GM23248 (cell line): ENCODE measurements at regions not wholly inside any gene's neighbourhood (a gene's known extent, or its start where the extent isn't known, plus 50 kb on each side); places are given as distances from the start of the nearest gene placed in this dataset.

Experiments used
- DNase-seq: peaks from one replicate; pipeline ENCODE4 v3.0.0-alpha.2; 2015
- H2AFZ ChIP-seq: fragments of 200-600 bp; sonication (generic); 2 replicates; pipeline ENCODE4 v1.6.1; 2016; ENCODE audit warnings: antibody characterized with exemption
- H3F3A ChIP-seq: fragments of 200-600 bp; sonication (generic); 2 replicates; pipeline ENCODE4 v1.6.1; 2016; ENCODE audit warnings: mild to moderate bottlenecking, antibody characterized with exemption, mixed run types; ENCODE audit not compliant: insufficient read depth
- H3K27ac ChIP-seq: fragments of 200-600 bp; sonication (generic); 2 replicates; pipeline ENCODE4 v1.5.1; 2016; ENCODE audit warnings: mild to moderate bottlenecking
- H3K27me3 ChIP-seq: fragments of 200-600 bp; sonication (generic); replicated peaks from 2 replicates; pipeline ENCODE4 v1.6.1; 2016; ENCODE audit warnings: mild to moderate bottlenecking; ENCODE audit not compliant: insufficient read depth
- H3K36me3 ChIP-seq: fragments of 200-600 bp; sonication (generic); 2 replicates; pipeline ENCODE4 v1.6.1; 2016; ENCODE audit warnings: low read depth, mild to moderate bottlenecking
- H3K4me1 ChIP-seq: fragments of 200-600 bp; sonication (generic); 2 replicates; pipeline ENCODE4 v1.6.1; 2016; ENCODE audit warnings: mild to moderate bottlenecking; ENCODE audit not compliant: insufficient read depth
- H3K4me2 ChIP-seq: fragments of 200-600 bp; sonication (generic); one replicate; pipeline ENCODE4 v1.6.1; 2016; ENCODE audit warnings: mild to moderate bottlenecking; ENCODE audit not compliant: unreplicated experiment
- H3K4me3 ChIP-seq: fragments of 200-600 bp; sonication (generic); 2 replicates; pipeline ENCODE4 v1.5.1; 2016; ENCODE audit warnings: mild to moderate bottlenecking
- H3K79me2 ChIP-seq: fragments of 200-600 bp; sonication (generic); 2 replicates; pipeline ENCODE4 v1.6.1; 2016; ENCODE audit warnings: mild to moderate bottlenecking; ENCODE audit not compliant: insufficient read depth
- H3K9ac ChIP-seq: fragments of 200-600 bp; sonication (generic); 2 replicates; pipeline ENCODE4 v1.6.1; 2016; ENCODE audit warnings: mild to moderate bottlenecking
- H3K9me2 ChIP-seq: fragments of 200-600 bp; sonication (generic); 2 replicates; pipeline ENCODE4 v1.6.1; 2016; ENCODE audit warnings: mixed run types, mild to moderate bottlenecking, moderate library complexity; ENCODE audit not compliant: insufficient read depth
- H3K9me3 ChIP-seq: fragments of 200-600 bp; sonication (generic); one replicate; pipeline ENCODE4 v1.6.1; 2017; ENCODE audit warnings: low read depth
- H4K20me1 ChIP-seq: fragments of 200-600 bp; sonication (generic); 2 replicates; pipeline ENCODE4 v1.6.0; 2016; ENCODE audit not compliant: insufficient read depth
- EZH2 ChIP-seq: fragments of 200-600 bp; sonication (generic); IDR thresholded peaks from 2 replicates; pipeline ENCODE4 v1.6.1; 2018; ENCODE audit warnings: antibody characterized with exemption, mild to moderate bottlenecking; ENCODE audit not compliant: insufficient read depth, poor library complexity, severe bottlenecking
- EZH2phosphoT487 ChIP-seq: fragments of 200-600 bp; sonication (generic); IDR thresholded peaks from 2 replicates; pipeline ENCODE4 v1.6.1; 2018; ENCODE audit warnings: antibody characterized with exemption, moderate library complexity, mild to moderate bottlenecking, low read depth; ENCODE audit not compliant: insufficient read depth
- WGBS, 2 experiments: methylation state at CpG; one replicate each; pipeline ENCODE4 v1.1.6; 2015 to 2017; ENCODE audit warnings: low lambda C conversion rate in 2 of 2, low coverage in 1 of 2; ENCODE audit errors: missing lambda C conversion rate in 2 of 2; 5-methylcytosine and 5-hydroxymethylcytosine counted together
- in situ Hi-C: fragments of 300-500 bp; cut with MboI; formaldehyde crosslinking; loops from 2 replicates; pipeline ENCODE4 v1.15.0; 2020

DNA sequence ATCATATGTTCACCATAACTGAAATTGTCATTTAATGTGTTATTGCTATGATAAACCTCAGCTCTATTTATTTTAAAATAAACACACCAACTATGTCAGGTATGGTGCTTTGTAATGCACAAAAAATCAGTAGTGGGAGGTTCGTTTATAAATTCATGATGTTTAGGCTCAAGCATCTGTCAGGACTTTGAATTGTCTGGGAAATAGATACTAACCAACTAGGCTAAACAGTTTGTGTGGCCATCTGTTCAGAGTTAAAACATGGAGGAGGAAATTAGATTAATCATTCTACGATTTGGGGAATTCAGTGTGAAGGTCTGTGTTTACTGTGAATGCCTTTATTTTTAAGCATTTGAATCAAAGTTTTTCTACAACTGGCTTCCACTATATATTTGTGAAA lies 212.6 kb upstream of the FZD8 start:
- H3K79me2 ChIP-seq = no peaks in the 10 kb centered on the region
- no peaks in the 10 kb centered on the region for H3K9me2 ChIP-seq
- peaks cover 15% of the 10 kb centered on the region for H3K4me1 ChIP-seq
- H3K4me2 ChIP-seq = peak overlapping the region; percentile 2
- H3K36me3 ChIP-seq = no peaks in the 10 kb centered on the region
- H3K27ac ChIP-seq = no peak overlapping the region
- no peak overlapping the region for H2AFZ ChIP-seq
- peaks cover 14% of the 10 kb centered on the region; the same call in 1 of the 2 replicates for H3F3A ChIP-seq
- H4K20me1 ChIP-seq = no peaks in the 10 kb centered on the region
- no peak for TF ChIP-seq EZH2phosphoT487
- TF ChIP-seq EZH2 = no peak
- in situ Hi-C loops = no loop called here
- H3K4me3 ChIP-seq = no peak overlapping the region
- H3K9me3 ChIP-seq = no peaks in the 10 kb centered on the region
- WGBS, 2 experiments = 12 to 19% methylated on average over 2 of the region's 2 CpGs
- peak; percentile 28 for DNase-seq
- no peaks in the 10 kb centered on the region for H3K27me3 ChIP-seq
- no peak overlapping the region for H3K9ac ChIP-seq

DNA sequence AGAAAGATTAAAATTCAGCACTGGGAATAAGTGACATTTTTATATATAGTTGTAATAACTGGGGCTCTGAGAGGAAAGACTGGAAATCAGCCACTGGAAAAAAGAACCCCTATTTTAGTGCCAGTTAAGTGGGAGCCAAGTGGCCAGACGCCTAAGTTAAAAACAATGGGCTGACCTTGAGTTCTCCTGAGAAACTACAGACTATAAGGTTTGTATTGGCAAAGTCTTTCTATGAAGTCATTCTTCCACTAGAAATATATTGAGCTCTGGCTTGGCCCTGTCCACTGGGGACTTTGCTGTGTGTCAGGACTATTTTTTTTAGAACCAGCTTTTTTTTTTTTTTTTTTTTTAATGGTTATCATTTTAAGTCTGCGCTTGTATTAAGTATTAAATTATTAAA lies 210.6 kb upstream of the FZD8 start:
- 85 to 100% methylated on average over 2 of the region's 2 CpGs for WGBS, 2 experiments
- H3K27me3 ChIP-seq = no peaks in the 10 kb centered on the region
- H4K20me1 ChIP-seq = no peaks in the 10 kb centered on the region
- in situ Hi-C loops = no loop called here
- no peak overlapping the region for H3K4me2 ChIP-seq
- peaks cover 14% of the 10 kb centered on the region; the same call in 1 of the 2 replicates for H3F3A ChIP-seq
- no peaks in the 10 kb centered on the region for H3K36me3 ChIP-seq
- peaks cover 15% of the 10 kb centered on the region for H3K4me1 ChIP-seq
- H2AFZ ChIP-seq = no peak overlapping the region
- no peak overlapping the region for H3K4me3 ChIP-seq
- no peak for DNase-seq
- no peaks in the 10 kb centered on the region for H3K9me2 ChIP-seq
- H3K9ac ChIP-seq = no peak overlapping the region
- H3K79me2 ChIP-seq = no peaks in the 10 kb centered on the region
- no peaks in the 10 kb centered on the region for H3K9me3 ChIP-seq
- no peak overlapping the region for H3K27ac ChIP-seq
- no peak for TF ChIP-seq EZH2phosphoT487
- no peak for TF ChIP-seq EZH2

DNA sequence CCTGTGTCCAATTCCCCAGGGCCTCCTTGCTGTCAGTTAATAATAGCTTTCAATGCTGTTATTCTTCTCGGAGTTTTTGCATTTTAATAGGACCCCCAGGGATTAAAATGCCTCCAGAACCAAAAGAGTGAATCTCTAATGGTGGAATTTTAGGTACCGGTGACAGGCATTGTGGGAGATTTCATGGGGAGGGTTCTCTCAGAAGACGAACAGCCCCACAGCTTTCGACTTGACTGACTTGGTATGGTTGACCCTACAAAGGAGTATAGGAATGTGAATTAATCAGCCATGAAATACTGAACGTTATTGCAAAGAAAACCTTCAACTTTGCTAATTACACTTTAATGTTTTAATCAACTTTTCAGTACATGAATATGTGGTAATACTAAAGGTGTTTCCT lies 206.3 kb upstream of the FZD8 start:
- WGBS, 2 experiments = 34 to 35% methylated on average over 5 of the region's 5 CpGs
- TF ChIP-seq EZH2 (no peak), EZH2phosphoT487 (no peak)
- Histone ChIP-seq H3K4me1 (no peaks in the 10 kb centered on the region), H3K79me2 (no peaks in the 10 kb centered on the region), H3K9ac (no peak overlapping the region), H3K4me3 (no peak overlapping the region), H3F3A (no peaks in the 10 kb centered on the region), H2AFZ (no peak overlapping the region), H3K27me3 (no peaks in the 10 kb centered on the region), H3K9me2 (no peaks in the 10 kb centered on the region), H3K27ac (no peak overlapping the region), H3K9me3 (no peaks in the 10 kb centered on the region), H3K4me2 (no peak overlapping the region), H3K36me3 (no peaks in the 10 kb centered on the region), H4K20me1 (no peaks in the 10 kb centered on the region)
- no peak for DNase-seq
- in situ Hi-C loops = no loop called here

DNA sequence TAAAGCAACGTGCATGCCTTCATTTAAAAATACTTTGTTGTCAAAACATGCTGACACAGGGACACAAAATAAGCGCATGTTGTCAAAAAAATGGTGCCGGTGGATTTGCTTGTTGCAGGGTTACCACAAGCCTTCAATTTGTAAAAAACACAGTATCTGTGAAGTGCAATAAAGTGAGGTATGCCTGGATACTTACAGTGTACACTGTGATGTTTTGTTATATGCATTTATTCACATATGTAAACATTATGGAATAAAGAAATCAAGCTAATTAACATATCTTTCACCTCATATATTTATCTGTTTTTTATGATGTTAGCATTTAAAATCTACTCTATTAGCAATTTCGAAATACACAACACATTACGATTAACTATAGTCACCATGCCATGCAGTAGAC lies 202.6 kb upstream of the FZD8 start:
- Histone ChIP-seq H3K4me3 (no peak overlapping the region), H3K79me2 (no peaks in the 10 kb centered on the region), H3F3A (no peaks in the 10 kb centered on the region), H2AFZ (no peak overlapping the region), H3K9me3 (no peaks in the 10 kb centered on the region), H4K20me1 (no peaks in the 10 kb centered on the region), H3K9ac (no peak overlapping the region), H3K36me3 (no peaks in the 10 kb centered on the region), H3K4me2 (no peak overlapping the region), H3K27ac (no peak overlapping the region), H3K4me1 (no peaks in the 10 kb centered on the region), H3K9me2 (no peaks in the 10 kb centered on the region), H3K27me3 (no peaks in the 10 kb centered on the region)
- in situ Hi-C loops = no loop called here
- no peak for DNase-seq
- WGBS, 2 experiments = 80 to 85% methylated on average over 5 of the region's 5 CpGs
- TF ChIP-seq EZH2phosphoT487 (no peak), EZH2 (no peak)
